ENCODE measurements at regions not wholly inside any gene's neighbourhood (a gene's known extent, or its start where the extent isn't known, plus 50 kb on each side); places are given as distances from the start of the nearest gene placed in this dataset.

GRCh38 chr13:57569986-57570385 is 61.6 kb upstream of the PCDH17 start:
- peaks cover 4% of the 10 kb centered on the region for H3K9me3 Mint-ChIP-seq (ENCODE audit: insufficient read depth)
- no peaks in the 10 kb centered on the region for H3K4me1 Mint-ChIP-seq
- Histone ChIP-seq H3K4me1 (ENCODE audit: control insufficient read depth in 2 of 2, insufficient read depth in 2 of 2, low read length in 2 of 2) (no peaks in the 10 kb centered on the region), H3K9ac (ENCODE audit: low read length) (no peak overlapping the region), H3K27ac (ENCODE audit: low read length in 2 of 2) (no peak overlapping the region), H2AFZ (ENCODE audit: insufficient read depth, low read depth, low read length, poor library complexity, severe bottlenecking) (no peak overlapping the region), H3K4me2 (replicated peaks; ENCODE audit: low read depth, low read length, poor library complexity, severe bottlenecking) (no peak overlapping the region), H4K20me1 (ENCODE audit: control insufficient read depth, insufficient read depth, low read length, poor library complexity, severe bottlenecking) (no peaks in the 10 kb centered on the region), H3K79me2 (ENCODE audit: control insufficient read depth, insufficient read depth, low read length) (no peaks in the 10 kb centered on the region), H3K9me3 (ENCODE audit: control extremely low read depth in 1 of 3, control insufficient read depth in 2 of 3, insufficient read depth in 1 of 3, low read length in 2 of 3) (no peaks in the 10 kb centered on the region), H3K27me3 (replicated peaks in 1 of 4; ENCODE audit: control extremely low read depth in 1 of 4, control insufficient read depth in 3 of 4, insufficient read depth in 4 of 4, low read length in 3 of 4) (no peaks in the 10 kb centered on the region), H3K4me3 (ENCODE audit: control extremely low read depth in 1 of 5, extremely low read depth in 1 of 5, insufficient read depth in 1 of 5, low read depth in 2 of 5, low read length in 4 of 5) (no peak overlapping the region), H3K36me3 (replicated peaks in 1 of 2; ENCODE audit: control extremely low read depth in 1 of 2, control insufficient read depth in 1 of 2, extremely low read depth in 1 of 2, insufficient read depth in 2 of 2, low read length in 1 of 2) (no peaks in the 10 kb centered on the region)
- TF ChIP-seq CTCF (IDR thresholded peaks at IDR 0.05) (no peak), EZH2 (IDR thresholded peaks at IDR 0.05; ENCODE audit: borderline replicate concordance, insufficient read depth, low read depth, low read length, poor library complexity, severe bottlenecking) (no peak)
- H3K4me3 Mint-ChIP-seq: no peak overlapping the region
- CTCF ChIA-PET: no interaction called here
- intact Hi-C loops (cut with micrococcal nuclease): no loop called here
- POLR2A ChIA-PET: no interaction called here
- no peaks in the 10 kb centered on the region for H3K27me3 Mint-ChIP-seq
- ATAC-seq (ENCODE audit: low read depth) (no peak), DNase-seq (no peak)
- no peak overlapping the region for H3K27ac Mint-ChIP-seq
- no CpG with 5 or more reads among the region's 1 CpG for WGBS (ENCODE audit: insufficient coverage)

All from B cell (primary cell).